ENCODE measurements at regions not wholly inside any gene's neighbourhood (a gene's known extent, or its start where the extent isn't known, plus 50 kb on each side); places are given as distances from the start of the nearest gene placed in this dataset.

GRCh38 chr15:97036301-97036700 lies 705.8 kb downstream of the NR2F2 start:
- TF ChIP-seq CTCF (IDR thresholded peaks at IDR 0.05; ENCODE audit: insufficient read depth, low read depth, low read length) = no peak
- DNase-seq (ENCODE audit: low read depth) = no peak
- H3K4me3 ChIP-seq (ENCODE audit: low read depth, low read length) = no peak overlapping the region

- no peak overlapping the region for H3K4me3 ChIP-seq (ENCODE audit: low read depth, low read length)
- no peak for DNase-seq (ENCODE audit: low read depth)
- no peak for TF ChIP-seq CTCF (IDR thresholded peaks at IDR 0.05; ENCODE audit: insufficient read depth, low read depth, low read length)
Observed at GRCh38 chr15:97037080-97037479, 706.6 kb downstream of the NR2F2 start.

GRCh38 chr15:97045666-97046421 lies 715.3 kb downstream of the NR2F2 start:
- no peak overlapping the region for H3K4me3 ChIP-seq (ENCODE audit: low read depth, low read length)
- no peak for TF ChIP-seq CTCF (IDR thresholded peaks at IDR 0.05; ENCODE audit: insufficient read depth, low read depth, low read length)

GRCh38 chr15:97052513-97052912 lies 722.0 kb downstream of the NR2F2 start:
- TF ChIP-seq CTCF (IDR thresholded peaks at IDR 0.05; ENCODE audit: insufficient read depth, low read depth, low read length) = no peak
- no peak for DNase-seq (ENCODE audit: low read depth)
- H3K4me3 ChIP-seq (ENCODE audit: low read depth, low read length) = no peak overlapping the region

More at GRCh38 chr15:97045666-97046421, 715.3 kb downstream of the NR2F2 start:
- DNase-seq (ENCODE audit: low read depth) = no peak

GRCh38 chr15:97053635-97054034 lies 723.1 kb downstream of the NR2F2 start:
- H3K4me3 ChIP-seq (ENCODE audit: low read depth, low read length) = no peak overlapping the region
- DNase-seq (ENCODE audit: low read depth) = no peak
- no peak for TF ChIP-seq CTCF (IDR thresholded peaks at IDR 0.05; ENCODE audit: insufficient read depth, low read depth, low read length)

GRCh38 chr15:97057503-97057902 lies 727.0 kb downstream of the NR2F2 start:
- no peak for TF ChIP-seq CTCF (IDR thresholded peaks at IDR 0.05; ENCODE audit: insufficient read depth, low read depth, low read length)
- no peak overlapping the region for H3K4me3 ChIP-seq (ENCODE audit: low read depth, low read length)
- DNase-seq (ENCODE audit: low read depth) = no peak

GRCh38 chr15:97059281-97059680 lies 728.8 kb downstream of the NR2F2 start:
- H3K4me3 ChIP-seq (ENCODE audit: low read depth, low read length) = no peak overlapping the region
- no peak for DNase-seq (ENCODE audit: low read depth)
- TF ChIP-seq CTCF (IDR thresholded peaks at IDR 0.05; ENCODE audit: insufficient read depth, low read depth, low read length) = no peak

All from fibroblast of villous mesenchyme (primary cell).